HG03558 (cell line): ENCODE measurements at regions not wholly inside any gene's neighbourhood (a gene's known extent, or its start where the extent isn't known, plus 50 kb on each side); places are given as distances from the start of the nearest gene placed in this dataset.

ENCODE experiments used
- ATAC-seq: cut with Tn5 transposase; IDR thresholded peaks from one replicate; pipeline ENCODE4 v1.9.1; 2021; ENCODE audit warnings: moderate number of reproducible peaks; ENCODE audit not compliant: unreplicated experiment; ENCODE audit errors: extremely low read depth

DNA sequence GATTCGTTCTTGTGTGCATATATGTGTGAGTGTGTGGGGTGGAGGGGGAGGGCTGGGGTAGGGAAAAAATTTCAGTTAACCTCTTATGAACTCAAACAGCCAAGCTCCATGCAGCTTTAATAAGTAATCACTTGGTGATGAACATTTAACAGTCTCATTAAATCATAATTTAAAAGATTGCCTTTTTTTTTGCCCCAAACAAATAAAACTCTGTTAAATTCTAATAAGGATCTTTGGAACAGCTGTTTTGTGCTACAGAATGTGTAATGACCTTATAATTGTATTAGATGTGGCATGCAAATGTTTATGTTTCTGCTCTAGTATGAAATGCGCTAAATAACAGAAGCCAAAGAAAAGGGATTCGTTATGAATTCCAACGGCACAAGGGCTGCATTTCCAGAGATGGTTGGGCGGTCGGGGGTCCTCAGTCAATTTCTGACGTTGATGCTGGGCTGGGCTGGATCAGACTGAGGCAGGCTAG lies 80.0 kb upstream of the RORA start:
- ATAC-seq = no peak

DNA sequence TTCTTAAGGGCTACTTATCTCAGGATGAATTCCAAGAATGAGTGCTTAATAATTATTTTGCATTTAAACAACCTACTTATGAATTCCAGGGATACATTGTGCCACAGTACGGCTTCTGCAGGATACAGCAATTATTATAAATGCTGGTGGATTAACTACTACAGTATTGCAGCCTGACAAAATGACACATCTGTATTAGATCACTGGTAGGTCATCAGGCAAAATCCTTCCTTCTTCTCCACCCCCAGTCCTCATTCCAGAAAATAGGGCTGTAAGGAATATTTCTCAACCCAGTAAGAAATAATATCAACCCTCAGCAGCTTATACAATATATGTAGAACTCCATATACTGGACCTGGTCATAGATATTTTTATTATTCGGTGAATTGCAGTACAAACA lies 79.3 kb upstream of the RORA start:
- ATAC-seq = no peak

DNA sequence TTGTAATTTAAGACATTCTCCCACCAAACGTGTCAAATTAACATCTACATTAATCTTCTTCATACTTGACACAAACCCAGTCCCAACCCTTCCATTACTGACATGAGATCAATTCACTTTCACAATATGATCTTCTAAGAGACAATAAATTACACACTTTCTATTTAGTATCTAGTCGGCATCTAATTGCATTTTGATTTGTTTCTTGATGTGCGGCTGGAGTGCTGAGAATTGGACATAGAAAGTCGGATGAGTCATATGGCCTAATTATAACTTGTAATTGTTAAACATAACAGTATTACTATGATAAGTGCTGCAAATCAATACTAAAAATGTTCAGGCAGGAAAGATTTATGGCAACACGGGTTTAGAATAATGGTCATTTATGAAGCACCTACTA lies 78.4 kb upstream of the RORA start:
- no peak for ATAC-seq

DNA sequence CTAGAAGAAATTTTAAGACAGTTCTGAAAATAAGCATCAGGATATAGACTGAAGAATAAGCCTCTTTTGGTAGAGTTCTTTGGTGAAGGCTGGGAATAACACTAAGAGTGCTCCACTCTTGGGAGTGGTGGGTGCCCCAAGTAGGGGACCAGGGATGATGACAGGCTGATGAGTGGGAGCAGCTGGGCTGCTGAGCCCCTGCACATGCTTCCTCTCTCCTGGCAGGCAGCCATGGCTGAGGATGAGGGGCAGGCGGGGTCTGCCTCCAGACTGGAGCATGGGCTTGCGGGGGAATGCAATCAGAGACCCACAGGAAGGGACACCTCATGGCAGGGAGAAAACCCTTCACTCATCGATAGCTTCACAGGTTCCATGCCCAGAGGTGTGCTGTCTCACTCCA lies 72.6 kb upstream of the RORA start:
- no peak for ATAC-seq

DNA sequence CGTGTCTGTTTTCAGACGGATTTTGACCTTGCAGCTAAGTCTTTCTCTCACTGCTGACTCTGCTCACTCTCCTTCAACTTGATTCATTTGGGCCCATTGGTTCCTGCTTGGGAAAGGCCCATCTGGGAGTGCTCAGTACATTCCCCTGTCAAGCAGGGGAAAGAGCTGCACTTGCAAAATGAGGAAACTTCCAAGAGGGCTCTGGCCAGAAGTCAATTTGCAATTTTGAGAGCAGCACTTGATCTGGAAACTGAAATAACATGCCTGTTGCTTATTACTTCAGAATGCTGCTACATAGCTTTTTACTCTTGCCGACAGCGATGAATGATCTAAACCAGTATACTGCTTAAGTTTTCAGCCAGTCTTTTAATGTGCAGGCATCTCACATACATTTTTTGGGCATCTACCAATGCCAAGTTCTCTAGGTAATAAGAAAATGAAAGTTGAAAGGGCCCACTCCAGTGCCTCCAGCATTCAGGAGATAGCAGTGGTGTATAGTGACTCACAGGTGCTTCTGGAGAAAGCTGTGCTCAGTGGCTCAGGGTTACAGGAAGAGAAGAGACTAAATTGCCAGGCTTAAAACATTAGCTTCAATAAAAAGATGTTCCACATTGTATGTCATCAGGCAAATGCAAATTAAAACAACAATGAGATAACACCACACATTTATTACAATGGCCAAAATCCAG lies 70.1 kb upstream of the RORA start:
- ATAC-seq = no peak

DNA sequence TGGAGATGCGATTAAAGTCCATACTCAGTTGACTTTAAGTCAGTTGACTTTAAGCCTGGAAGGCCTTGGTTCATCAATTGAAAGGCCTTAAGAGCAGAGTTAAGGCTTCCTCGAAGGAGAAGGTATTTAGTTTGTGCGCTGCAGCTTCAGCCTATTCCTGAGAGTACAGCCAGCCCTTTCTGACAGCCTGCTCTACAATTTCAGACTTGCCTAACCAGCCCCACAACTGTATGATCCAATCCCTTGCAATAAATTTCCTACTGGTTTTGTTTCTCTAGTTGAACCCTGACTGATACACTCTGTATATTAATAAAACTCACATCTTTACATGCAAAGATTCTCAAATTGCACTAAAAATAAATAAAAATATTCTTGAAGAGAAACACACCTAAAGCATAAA lies 66.1 kb upstream of the RORA start:
- no peak for ATAC-seq

DNA sequence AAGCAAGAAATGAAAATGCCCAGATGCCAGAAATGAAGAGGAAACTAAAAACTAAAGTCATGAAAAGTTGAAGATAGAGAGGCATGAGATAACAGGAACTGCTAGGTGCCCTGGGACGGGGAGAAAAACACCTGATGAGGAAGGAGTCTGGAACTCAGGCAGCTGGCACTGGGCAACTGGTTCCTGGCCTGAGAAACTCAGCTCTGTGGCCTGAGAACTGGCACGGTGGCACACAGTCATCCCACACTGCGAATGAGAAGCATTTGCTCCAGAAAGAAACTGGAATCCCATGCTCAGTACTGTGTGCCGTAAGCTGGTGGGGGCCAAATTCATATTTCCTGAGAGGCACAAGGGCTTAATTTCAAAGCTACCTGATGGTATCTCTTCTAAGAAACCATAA lies 53.6 kb upstream of the RORA start:
- ATAC-seq = no peak

DNA sequence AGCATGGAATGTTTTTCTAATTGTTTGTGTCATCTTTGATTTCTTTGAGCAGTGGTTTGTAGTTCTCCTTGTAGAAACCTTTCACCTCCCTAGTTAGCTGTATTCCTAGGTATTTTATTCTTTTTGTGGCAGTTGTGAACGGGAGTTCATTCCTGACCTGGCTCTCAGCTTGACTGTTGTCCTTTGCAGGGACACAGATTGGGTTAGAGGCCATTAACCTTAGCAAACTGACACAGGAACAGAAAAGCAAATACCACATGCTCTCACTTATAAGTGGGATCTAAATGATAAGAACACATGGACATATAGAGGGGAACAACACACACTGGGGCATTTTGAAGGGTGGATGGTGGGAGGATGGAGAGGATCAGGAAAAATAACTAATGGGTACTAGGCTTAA lies 52.2 kb upstream of the RORA start:
- ATAC-seq = no peak
